Gastrocnemius medialis (tissue), 4 donors: ENCODE measurements at regions not wholly inside any gene's neighbourhood (a gene's known extent, or its start where the extent isn't known, plus 50 kb on each side); places are given as distances from the start of the nearest gene placed in this dataset.
"Not testable (repeated sequence)": the region's sequence is repeated elsewhere in the genome, so short reads cannot be mapped to it uniquely, and the experiment has no call there.

Experiments
- ATAC-seq, 2 donors: fragments of 150-250 bp; one replicate each; pipeline ENCODE4 v1.9.1; 2016
- DNase-seq, 2 donors: peaks; one replicate each; pipeline ENCODE4 v3.0.0-alpha.2; 2019
- H3K27ac ChIP-seq, 4 donors: fragments of 200-600 bp; sonication (generic); 1 replicate in 1 of 4; 2 replicates in 3 of 4; pipeline ENCODE4 v1.5.1; 2016 to 2018; ENCODE audit warnings: mild to moderate bottlenecking in 2 of 4, moderate library complexity in 1 of 4
- H3K27me3 ChIP-seq, 3 donors: fragments of 200-600 bp; sonication (generic) in 2 of 3; 1 replicate in 1 of 3; 2 replicates in 2 of 3; pipeline versions ENCODE4 v1.5.1 to v1.6.0; 2016 to 2019; ENCODE audit warnings: mild to moderate bottlenecking in 1 of 3, moderate library complexity in 1 of 3
- H3K36me3 ChIP-seq, 2 donors: fragments of 200-600 bp; sonication (generic) in 1 of 2; one replicate each; pipeline ENCODE4 v1.5.1; 2017 to 2018
- H3K4me1 ChIP-seq, 2 donors: fragments of 200-600 bp; sonication (generic) in 1 of 2; one replicate each; pipeline ENCODE4 v1.5.1; 2016 to 2017; ENCODE audit warnings: mild to moderate bottlenecking in 2 of 2
- H3K4me3 ChIP-seq, 4 donors: fragments of 200-600 bp; sonication (generic) in 3 of 4; 1 replicate in 1 of 4; 2 replicates in 3 of 4; pipeline ENCODE4 v1.5.1; 2016 to 2019; ENCODE audit warnings: mild to moderate bottlenecking in 2 of 4
- H3K9me3 ChIP-seq, 3 donors: fragments of 200-600 bp; sonication (generic) in 2 of 3; 1 replicate in 1 of 3; 2 replicates in 2 of 3; pipeline ENCODE4 v1.5.1; 2016 to 2019
- POLR2A ChIP-seq, 2 donors: fragments of 450-650 bp; IDR thresholded peaks; one replicate each; pipeline ENCODE4 v1.6.1; 2017; ENCODE audit warnings: antibody characterized with exemption in 2 of 2, mild to moderate bottlenecking in 2 of 2, moderate library complexity in 2 of 2
- in situ Hi-C, 4 donors: fragments of 200-750 bp; cut with MboI; loops; one replicate each; pipeline versions ENCODE4 v1.15.0 to v1.8.0; 2017; ENCODE audit warnings: low sequenced_read_pairs in 4 of 4
- intact Hi-C: fragments of 100-400 bp; cut with DNase I; formaldehyde crosslinking; loops from one replicate; pipeline ENCODE4 v1.15.1; 2023; ENCODE audit warnings: low total_unique reads
- TF ChIP-seq, protein P1 (sequence below), 5 experiments: fragments of 450-650 bp in 3 of 5; fragments of 200-600 bp in 2 of 5; sonication (generic) in 2 of 5; IDR thresholded peaks in 4 of 5; conservative IDR thresholded peaks in 1 of 5; 1 replicate in 4 of 5; 2 replicates in 1 of 5; pipeline ENCODE4 v1.5.1; 2016 to 2019; ENCODE audit warnings: antibody characterized with exemption in 5 of 5, mild to moderate bottlenecking in 3 of 5, moderate library complexity in 3 of 5

DNA sequence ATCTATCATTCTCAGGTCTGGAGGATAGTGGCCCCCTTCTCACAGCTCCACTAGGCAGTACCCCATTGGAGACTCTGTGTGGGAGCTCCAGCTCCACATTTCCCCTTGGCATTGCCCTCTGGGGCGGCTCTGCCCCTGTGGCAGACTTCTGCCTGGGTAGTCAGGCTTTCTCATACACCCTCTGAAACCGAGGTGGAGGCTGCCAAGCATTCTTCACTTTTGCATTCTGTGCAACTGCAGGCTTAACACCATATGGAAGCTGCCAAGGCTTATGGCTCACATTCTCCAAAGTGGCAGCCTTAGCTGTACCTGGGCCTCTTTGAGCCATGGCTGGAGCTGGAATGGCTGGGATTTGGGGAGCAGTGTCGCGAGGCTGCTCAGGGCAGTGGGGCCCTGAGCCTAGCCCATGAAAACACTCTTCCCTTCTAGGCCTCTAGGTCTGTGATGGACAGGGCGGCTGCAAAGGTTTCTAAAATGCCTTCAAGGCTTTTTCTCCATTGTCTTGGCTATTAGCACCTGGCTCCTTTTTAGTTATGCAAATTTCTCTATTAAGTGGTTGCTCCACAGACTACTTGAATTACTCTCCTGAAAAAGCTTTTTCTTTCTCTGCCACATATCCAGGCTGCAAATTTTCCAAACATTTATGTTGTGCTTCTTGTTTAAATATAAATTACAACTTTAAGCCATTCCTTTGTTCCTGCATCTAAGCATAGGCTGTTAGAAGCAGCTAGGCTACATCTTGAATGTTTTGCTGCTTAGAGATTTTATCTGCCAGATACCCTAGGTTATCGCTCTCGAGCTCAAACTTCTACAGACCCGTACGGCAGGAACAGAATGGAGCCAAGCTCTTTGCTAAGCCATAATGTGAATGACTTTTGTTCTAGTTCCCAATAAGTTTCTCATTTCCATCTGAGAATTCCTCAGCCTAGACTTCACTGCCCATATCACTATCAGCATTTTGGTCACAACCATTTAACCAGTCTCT is 206.5 kb downstream of the CPS1 start:
- intact Hi-C loops, result no loop called here
- H3K27me3 ChIP-seq, result no peaks in the 10 kb centered on the region
- H3K4me3 ChIP-seq, result no peak overlapping the region
- H3K9me3 ChIP-seq, result no peaks in the 10 kb centered on the region
- no peak for ATAC-seq
- no peaks in the 10 kb centered on the region for H3K4me1 ChIP-seq
- no peak overlapping the region for H3K27ac ChIP-seq
- in situ Hi-C loops, result no loop called here
- no peaks in the 10 kb centered on the region for H3K36me3 ChIP-seq
- DNase-seq, result no peak
- TF ChIP-seq, protein P1, sequence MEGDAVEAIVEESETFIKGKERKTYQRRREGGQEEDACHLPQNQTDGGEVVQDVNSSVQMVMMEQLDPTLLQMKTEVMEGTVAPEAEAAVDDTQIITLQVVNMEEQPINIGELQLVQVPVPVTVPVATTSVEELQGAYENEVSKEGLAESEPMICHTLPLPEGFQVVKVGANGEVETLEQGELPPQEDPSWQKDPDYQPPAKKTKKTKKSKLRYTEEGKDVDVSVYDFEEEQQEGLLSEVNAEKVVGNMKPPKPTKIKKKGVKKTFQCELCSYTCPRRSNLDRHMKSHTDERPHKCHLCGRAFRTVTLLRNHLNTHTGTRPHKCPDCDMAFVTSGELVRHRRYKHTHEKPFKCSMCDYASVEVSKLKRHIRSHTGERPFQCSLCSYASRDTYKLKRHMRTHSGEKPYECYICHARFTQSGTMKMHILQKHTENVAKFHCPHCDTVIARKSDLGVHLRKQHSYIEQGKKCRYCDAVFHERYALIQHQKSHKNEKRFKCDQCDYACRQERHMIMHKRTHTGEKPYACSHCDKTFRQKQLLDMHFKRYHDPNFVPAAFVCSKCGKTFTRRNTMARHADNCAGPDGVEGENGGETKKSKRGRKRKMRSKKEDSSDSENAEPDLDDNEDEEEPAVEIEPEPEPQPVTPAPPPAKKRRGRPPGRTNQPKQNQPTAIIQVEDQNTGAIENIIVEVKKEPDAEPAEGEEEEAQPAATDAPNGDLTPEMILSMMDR (IDR thresholded peaks at IDR 0.05 in 4 of 5, conservative IDR thresholded peaks at IDR 0.05 in 1 of 5), result no peak
- TF ChIP-seq POLR2A (IDR thresholded peaks at IDR 0.05), result no peak

DNA sequence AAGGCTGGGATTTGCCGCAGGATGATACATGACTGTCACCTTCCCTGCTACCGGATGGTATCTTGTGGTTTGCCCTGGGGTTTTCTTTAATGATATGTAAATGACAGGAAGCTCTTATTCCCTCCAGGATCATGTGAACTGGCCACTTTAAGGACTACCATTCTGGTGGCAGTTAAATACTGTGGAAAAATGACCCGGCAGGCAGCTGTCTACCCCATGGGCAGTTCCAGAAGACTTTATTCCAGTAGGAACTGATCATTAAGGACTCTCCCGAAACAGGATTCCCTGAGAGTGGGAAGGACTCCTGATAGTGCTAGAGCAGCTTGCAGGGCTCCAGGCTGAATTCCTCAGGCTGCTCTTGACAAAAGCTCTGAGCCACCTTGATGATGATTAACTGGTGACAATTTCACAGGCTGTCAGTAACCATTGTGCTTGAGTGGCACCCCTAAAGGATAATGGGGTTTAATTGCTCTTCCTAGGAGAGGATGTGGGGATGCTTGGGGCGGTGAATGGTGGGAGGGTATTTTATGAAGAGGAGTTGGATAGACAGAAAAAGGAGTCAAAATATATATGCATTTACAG is 212.0 kb downstream of the CPS1 start:
- DNase-seq (no peak), ATAC-seq (no peak)
- in situ Hi-C loops (no loop called here), intact Hi-C loops (no loop called here)
- TF ChIP-seq, protein P1 (IDR thresholded peaks at IDR 0.05 in 4 of 5, conservative IDR thresholded peaks at IDR 0.05 in 1 of 5), result no peak
- no peak for TF ChIP-seq POLR2A (IDR thresholded peaks at IDR 0.05)
- Histone ChIP-seq H3K27ac (no peak overlapping the region), H3K36me3 (no peaks in the 10 kb centered on the region), H3K4me1 (no peaks in the 10 kb centered on the region), H3K9me3 (no peaks in the 10 kb centered on the region), H3K27me3 (no peaks in the 10 kb centered on the region), H3K4me3 (no peak overlapping the region)

DNA sequence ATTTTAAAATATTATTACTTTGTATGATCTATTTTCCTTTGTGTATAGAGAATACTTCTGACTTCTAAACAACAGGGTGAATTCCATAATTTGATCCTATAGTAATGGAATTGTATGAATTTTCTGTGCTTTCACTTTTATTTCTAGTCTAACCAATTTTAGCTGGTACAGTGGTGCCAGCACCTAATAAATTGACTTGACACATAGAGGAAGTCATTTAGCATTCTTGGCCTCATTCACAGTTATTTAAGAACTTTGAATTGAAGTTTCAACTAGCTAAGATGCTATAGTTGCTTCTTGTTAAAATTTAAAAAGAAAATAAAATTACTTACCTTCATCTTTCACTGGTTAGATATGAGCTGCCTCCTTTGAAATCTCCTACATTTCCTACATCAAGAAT is 220.4 kb downstream of the CPS1 start:
- DNase-seq, result no peak
- TF ChIP-seq, protein P1 (IDR thresholded peaks at IDR 0.05 in 4 of 5, conservative IDR thresholded peaks at IDR 0.05 in 1 of 5), result no peak
- no peak for TF ChIP-seq POLR2A (IDR thresholded peaks at IDR 0.05)
- ATAC-seq, result no peak
- H3K9me3 ChIP-seq, result no peaks in the 10 kb centered on the region
- intact Hi-C loops, result no loop called here
- no peak overlapping the region for H3K4me3 ChIP-seq
- no peaks in the 10 kb centered on the region for H3K36me3 ChIP-seq
- no peaks in the 10 kb centered on the region for H3K27me3 ChIP-seq
- no peak overlapping the region for H3K27ac ChIP-seq
- in situ Hi-C loops, result no loop called here
- H3K4me1 ChIP-seq, result no peaks in the 10 kb centered on the region

DNA sequence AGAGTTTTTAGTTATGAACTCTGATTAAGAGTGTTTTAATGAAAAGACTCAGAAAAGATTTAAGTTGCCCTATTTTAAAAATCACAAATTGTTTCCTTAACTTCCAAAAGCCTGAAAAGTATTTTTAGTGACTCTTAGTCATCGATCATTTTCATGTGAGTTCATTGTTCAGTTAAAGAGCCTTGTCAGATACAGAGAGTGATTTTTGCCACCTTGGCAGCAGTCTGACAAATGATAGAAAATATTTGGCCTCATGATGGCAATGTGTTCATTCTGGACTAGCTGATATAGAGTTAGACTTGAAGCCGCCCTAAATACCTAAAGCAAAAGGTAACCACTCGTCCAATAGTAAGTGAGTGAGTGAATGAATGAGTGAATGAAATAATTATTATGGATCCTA is 225.8 kb downstream of the CPS1 start:
- no peak for ATAC-seq
- Histone ChIP-seq H3K27ac (no peak overlapping the region), H3K36me3 (no peaks in the 10 kb centered on the region), H3K4me3 (no peak overlapping the region), H3K4me1 (no peaks in the 10 kb centered on the region), H3K9me3 (no peaks in the 10 kb centered on the region), H3K27me3 (no peaks in the 10 kb centered on the region)
- TF ChIP-seq, protein P1 (IDR thresholded peaks at IDR 0.05 in 4 of 5, conservative IDR thresholded peaks at IDR 0.05 in 1 of 5), result no peak
- TF ChIP-seq POLR2A (IDR thresholded peaks at IDR 0.05), result no peak
- intact Hi-C loops, result no loop called here
- no peak for DNase-seq
- in situ Hi-C loops, result no loop called here

DNA sequence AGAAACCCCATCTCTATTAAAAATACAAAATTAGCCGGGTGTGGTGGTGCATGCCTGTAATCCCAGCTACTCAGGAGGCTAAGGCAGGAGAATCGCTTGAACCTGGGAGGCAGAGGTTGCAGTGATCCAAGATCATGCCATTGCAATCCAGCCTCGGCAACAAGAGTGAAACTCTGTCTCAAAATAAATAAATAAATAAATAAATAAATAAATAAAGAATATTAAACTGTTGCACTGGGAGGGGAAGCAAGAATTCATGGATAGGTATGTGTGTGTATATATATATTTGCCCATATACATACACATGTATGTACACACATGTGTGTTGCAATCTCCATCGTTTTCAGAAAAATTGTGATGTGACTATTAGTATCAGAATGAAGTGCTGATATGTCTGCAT is 231.4 kb downstream of the CPS1 start:
- H3K9me3 ChIP-seq, H3K27ac ChIP-seq, H3K36me3 ChIP-seq, H3K4me1 ChIP-seq, ATAC-seq, intact Hi-C loops, H3K4me3 ChIP-seq, H3K27me3 ChIP-seq, in situ Hi-C loops, DNase-seq: not testable (repeated sequence)
